Activated naive CD4-positive, alpha-beta T cell treated with anti-CD3 and anti-CD28 coated beads, Interleukin-2, amount 10 ng/mL, durations not matched to agents 7 days and 5 days (primary cell): ENCODE measurements at regions not wholly inside any gene's neighbourhood (a gene's known extent, or its start where the extent isn't known, plus 50 kb on each side); places are given as distances from the start of the nearest gene placed in this dataset.

Source experiments
- CTCF ChIA-PET: fragments of 350-600 bp; sonication (Branson Sonifier 250); formaldehyde crosslinking; loops from one replicate; lab custom pipeline; 2021; ENCODE audit warnings: antibody characterized with exemption; lab: Charles Lee
- DNase-seq: peaks from one replicate; pipeline ENCODE4 v3.0.0-alpha.2; 2020
- H3K27ac Mint-ChIP-seq: one replicate; pipeline ENCODE4 v1.8.0; 2021; ENCODE audit warnings: mild to moderate bottlenecking, moderate library complexity, mixed read lengths
- H3K27me3 Mint-ChIP-seq: one replicate; pipeline ENCODE4 v1.8.0; 2021; ENCODE audit warnings: mild to moderate bottlenecking, mixed read lengths
- H3K36me3 Mint-ChIP-seq: one replicate; pipeline ENCODE4 v1.8.0; 2021; ENCODE audit warnings: mixed read lengths
- H3K4me1 Mint-ChIP-seq: one replicate; pipeline ENCODE4 v1.8.0; 2021; ENCODE audit warnings: mixed read lengths
- H3K4me3 Mint-ChIP-seq: one replicate; pipeline ENCODE4 v1.8.0; 2021; ENCODE audit warnings: mild to moderate bottlenecking, moderate library complexity, mixed read lengths
- H3K9me3 Mint-ChIP-seq: one replicate; pipeline ENCODE4 v1.8.0; 2021; ENCODE audit warnings: mixed read lengths

DNA sequence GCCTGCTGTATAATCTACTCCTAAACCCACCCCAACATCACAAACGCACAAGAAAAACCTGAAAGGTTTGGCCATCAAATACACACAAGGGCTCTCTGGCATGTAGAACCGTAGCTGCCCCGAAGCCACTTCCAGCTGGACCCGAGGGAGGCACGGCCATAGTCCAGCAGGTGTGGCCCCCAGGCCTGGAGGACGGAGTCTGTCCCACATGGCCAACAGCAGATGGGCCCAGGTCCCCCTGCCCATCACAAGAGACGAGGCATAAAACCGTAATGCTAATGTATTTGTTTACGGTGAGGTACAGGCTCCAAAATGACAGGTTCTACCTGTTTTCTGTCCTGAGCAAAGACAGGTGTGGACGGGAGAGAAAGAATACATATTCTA lies 234.2 kb downstream of the SYK start:
- no peak for DNase-seq
- no peak overlapping the region for H3K27ac Mint-ChIP-seq
- no peaks in the 10 kb centered on the region for H3K9me3 Mint-ChIP-seq
- peaks cover 54% of the 10 kb centered on the region for H3K4me1 Mint-ChIP-seq
- CTCF ChIA-PET = interaction anchor here (0.7 to 5.1 kb wide), 7 partner anchors 8 to 398 kb away, joined by 3 to 60 read pairs (median 5); partner anchors contain the start of gene NFIL3
- no peaks in the 10 kb centered on the region for H3K36me3 Mint-ChIP-seq
- H3K27me3 Mint-ChIP-seq = peaks cover 63% of the 10 kb centered on the region
- no peak overlapping the region for H3K4me3 Mint-ChIP-seq

DNA sequence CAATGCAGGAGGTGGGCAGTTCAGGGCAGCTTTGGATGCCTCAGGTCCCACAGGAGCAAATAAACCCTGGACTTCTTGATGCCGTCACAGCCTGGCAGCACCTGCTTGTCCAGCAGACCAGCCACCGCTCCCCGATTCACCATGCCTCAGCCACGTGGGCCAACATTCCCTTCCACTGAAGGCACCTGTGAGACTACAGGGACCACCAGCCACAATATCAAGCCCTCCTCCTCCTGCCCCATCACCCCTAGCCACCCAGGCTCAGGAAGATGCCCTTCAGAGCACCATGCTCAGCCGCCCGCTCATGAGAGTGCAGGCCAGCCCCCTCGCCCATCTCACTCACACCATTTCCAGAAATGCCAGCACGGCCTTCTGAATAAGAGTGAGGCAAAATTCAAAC lies 234.7 kb downstream of the SYK start:
- Mint-ChIP-seq H3K4me1 (peaks cover 56% of the 10 kb centered on the region), H3K27ac (no peak overlapping the region), H3K36me3 (no peaks in the 10 kb centered on the region), H3K9me3 (no peaks in the 10 kb centered on the region), H3K27me3 (peaks cover 59% of the 10 kb centered on the region), H3K4me3 (no peak overlapping the region)
- no peak for DNase-seq
- CTCF ChIA-PET = interaction anchor here (0.7 to 5.1 kb wide), 18 partner anchors 8 to 397 kb away, joined by 3 to 60 read pairs (median 8); partner anchors contain the start of gene NFIL3

DNA sequence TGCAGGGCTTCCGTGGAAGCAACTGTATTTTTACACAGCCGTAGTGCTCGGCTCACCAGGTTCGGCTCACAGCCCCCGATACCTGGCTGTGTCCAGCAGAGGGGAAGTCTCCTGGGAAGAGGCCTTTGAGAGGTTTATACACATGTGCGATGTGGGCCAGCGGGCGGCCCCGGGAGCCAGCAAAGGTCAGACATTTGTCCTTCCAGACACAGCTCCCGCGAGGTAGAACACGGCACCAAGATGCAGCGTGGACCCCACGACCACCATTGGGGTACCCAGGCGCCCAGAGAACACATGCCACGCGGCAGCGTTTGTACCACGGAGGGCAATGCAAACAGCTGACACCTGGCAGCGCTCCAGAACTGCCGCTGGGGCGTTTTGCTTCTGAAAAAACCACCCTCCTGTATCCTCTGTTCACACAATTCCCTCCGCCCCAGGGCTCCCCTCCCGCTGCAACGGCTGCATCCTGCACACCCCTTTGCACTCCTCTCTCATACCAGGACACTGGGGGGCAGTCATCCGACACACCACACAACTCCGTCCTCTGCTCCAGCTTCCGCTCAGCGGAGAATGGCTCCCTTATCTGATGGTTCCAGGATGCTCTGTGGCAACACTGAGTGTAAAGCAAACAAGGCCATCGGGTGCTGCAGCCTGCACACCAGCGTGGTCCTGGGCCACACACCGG lies 235.3 kb downstream of the SYK start:
- H3K9me3 Mint-ChIP-seq = no peaks in the 10 kb centered on the region
- H3K4me3 Mint-ChIP-seq = no peak overlapping the region
- peak overlapping the region; percentile 44 for H3K27ac Mint-ChIP-seq
- CTCF ChIA-PET = interaction anchor here (0.6 to 2.4 kb wide), 29 partner anchors 10 to 690 kb away, joined by 3 to 45 read pairs (median 4); partner anchors contain the start of gene NFIL3
- H3K27me3 Mint-ChIP-seq = peaks cover 53% of the 10 kb centered on the region
- peak; percentile 86 for DNase-seq
- peaks cover 57% of the 10 kb centered on the region for H3K4me1 Mint-ChIP-seq
- no peaks in the 10 kb centered on the region for H3K36me3 Mint-ChIP-seq

DNA sequence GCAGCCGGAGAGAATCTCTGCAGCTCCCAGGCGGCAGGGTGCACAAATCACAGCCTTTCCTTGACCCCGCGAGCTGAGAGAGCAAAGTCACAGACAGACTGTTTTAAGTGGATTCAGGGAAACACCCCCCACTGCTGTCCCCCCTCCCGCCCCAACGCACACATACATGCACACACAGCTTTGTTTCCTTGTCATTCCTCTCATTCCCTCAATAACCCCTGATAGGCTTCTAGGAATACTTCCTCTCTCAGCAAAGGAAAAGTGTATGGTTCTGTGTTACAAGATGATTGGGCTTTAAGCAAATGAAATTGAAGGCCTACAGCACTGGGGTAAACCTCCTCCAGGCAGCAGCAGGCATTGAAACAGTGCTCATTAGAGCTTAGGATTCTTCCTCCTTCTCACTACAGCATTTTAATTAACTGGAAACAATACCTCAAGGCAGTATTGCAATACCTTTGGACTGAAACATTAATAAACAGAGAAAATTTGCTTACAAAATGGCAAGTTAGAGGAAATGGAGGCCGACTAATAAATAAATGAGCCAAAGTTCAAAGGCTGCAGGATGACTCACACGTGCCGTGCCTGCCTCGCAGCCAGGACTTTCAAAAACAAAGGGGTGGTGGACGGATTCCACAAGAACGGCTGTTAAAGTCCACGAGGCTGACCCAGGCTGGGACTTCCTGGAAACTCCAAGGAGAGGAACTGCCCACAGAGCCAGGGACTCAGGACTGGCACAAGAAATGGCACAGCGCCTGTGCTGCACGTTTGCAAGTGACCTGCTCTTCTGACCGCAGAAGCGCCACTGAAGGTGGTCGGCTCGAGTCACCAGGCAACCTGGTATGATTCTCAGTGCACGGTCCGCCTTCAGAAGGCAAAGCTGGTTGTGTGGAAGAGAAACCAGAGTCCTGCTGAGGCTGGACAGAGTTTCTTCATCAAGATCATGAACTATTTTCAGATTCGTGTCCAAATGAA lies 236.2 kb downstream of the SYK start:
- Mint-ChIP-seq H3K27ac (peak overlapping the region; percentile 44), H3K9me3 (no peaks in the 10 kb centered on the region), H3K27me3 (peaks cover 45% of the 10 kb centered on the region), H3K4me1 (peaks cover 59% of the 10 kb centered on the region), H3K4me3 (no peak overlapping the region), H3K36me3 (no peaks in the 10 kb centered on the region)
- DNase-seq = no peak
- CTCF ChIA-PET = interaction anchor here (0.6 to 2.4 kb wide), 30 partner anchors 9 to 689 kb away, joined by 3 to 45 read pairs (median 4); partner anchors contain the start of gene NFIL3

DNA sequence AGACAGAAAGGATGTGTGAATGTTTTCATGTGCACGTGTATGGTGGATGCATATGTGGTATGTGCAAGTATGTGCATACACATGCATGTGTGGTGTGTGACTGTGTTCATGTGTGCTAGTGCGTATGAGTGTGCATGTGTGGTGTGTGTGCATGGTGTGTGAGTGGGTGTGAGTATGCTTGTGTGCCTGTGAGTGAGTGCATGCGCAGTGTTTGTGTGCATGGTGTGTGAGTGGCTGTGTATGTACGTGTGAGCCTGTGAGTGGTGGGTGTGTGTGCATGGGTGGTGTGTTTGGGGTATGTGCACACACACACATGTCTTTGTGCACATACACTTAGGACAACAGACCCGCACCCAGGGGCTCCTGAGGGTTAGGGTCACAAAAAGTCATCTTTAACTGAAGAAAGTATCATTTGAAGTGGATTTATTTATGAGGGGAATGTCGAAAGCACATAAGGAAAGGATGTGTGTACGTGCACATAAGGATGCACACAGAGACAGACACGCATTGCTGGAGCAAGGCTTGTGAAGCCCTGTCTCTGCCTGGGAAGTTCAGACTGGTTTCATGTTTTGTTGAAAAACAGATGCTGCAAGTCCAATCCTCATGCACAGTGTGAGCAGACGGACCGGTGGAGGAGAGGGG lies 237.0 kb downstream of the SYK start:
- DNase-seq = no peak
- Mint-ChIP-seq H3K4me3 (no peak overlapping the region), H3K9me3 (no peaks in the 10 kb centered on the region), H3K27ac (no peak overlapping the region), H3K4me1 (peaks cover 62% of the 10 kb centered on the region), H3K27me3 (peaks cover 45% of the 10 kb centered on the region), H3K36me3 (no peaks in the 10 kb centered on the region)
- CTCF ChIA-PET = interaction anchor here (2.4 kb wide), 2 partner anchors 390 to 395 kb away, joined by 9 read pairs; no protein-coding TSS in a partner anchor

DNA sequence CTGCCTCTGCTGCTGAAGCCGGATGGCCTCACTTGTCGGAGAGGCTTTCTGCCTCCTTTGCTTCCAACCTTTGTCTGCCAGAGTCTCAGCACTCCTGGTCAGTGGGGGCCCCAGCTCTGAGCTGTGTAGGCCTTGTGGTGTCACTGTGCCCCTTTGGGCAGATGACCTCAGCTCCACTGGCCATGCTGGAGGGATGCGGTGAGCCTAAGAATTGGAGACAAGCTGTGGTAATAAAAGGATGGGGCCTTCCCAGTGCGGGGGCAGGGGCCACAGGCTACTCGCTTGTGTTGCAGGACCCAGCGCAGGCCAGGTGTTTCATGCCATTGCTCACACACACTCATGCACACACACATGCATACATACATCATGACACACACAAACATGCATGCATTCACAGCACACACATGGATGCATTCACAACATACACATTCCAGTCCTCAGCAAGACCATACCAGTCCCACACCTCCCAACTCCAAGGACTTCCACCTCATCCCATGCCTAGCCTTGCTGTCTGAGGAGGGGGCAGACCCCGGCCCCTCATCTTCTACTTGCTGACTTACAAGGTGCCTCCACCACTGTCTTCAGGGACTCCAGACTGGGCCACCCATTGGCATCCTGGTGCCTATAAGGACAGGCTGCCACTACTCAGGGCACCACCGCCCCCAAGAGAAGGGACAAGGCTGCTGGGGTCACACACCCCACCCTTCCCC lies 237.7 kb downstream of the SYK start:
- Mint-ChIP-seq H3K4me1 (peaks cover 62% of the 10 kb centered on the region), H3K27ac (no peak overlapping the region), H3K4me3 (no peak overlapping the region), H3K9me3 (no peaks in the 10 kb centered on the region), H3K36me3 (no peaks in the 10 kb centered on the region), H3K27me3 (peaks cover 48% of the 10 kb centered on the region)
- CTCF ChIA-PET = no interaction called here
- DNase-seq = no peak

DNA sequence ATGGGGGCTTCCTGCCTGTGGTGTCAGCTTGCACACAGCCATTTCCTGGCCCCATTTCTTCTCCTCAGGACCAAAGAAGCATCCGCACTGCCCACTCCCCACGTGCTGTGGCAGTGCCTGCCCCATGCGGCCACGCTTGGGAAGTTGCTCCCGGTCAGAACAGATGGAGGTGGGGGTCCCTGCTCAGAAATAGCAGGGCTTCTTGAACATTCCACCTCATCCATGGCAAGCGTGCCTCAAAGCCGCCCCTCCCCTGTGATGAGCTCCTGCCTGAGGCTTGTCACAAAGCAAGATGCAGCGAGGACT lies 238.2 kb downstream of the SYK start:
- Mint-ChIP-seq H3K9me3 (no peaks in the 10 kb centered on the region), H3K27me3 (peaks cover 53% of the 10 kb centered on the region), H3K36me3 (no peaks in the 10 kb centered on the region), H3K4me3 (no peak overlapping the region), H3K27ac (no peak overlapping the region), H3K4me1 (peaks cover 62% of the 10 kb centered on the region)
- CTCF ChIA-PET = no interaction called here
- DNase-seq = no peak

DNA sequence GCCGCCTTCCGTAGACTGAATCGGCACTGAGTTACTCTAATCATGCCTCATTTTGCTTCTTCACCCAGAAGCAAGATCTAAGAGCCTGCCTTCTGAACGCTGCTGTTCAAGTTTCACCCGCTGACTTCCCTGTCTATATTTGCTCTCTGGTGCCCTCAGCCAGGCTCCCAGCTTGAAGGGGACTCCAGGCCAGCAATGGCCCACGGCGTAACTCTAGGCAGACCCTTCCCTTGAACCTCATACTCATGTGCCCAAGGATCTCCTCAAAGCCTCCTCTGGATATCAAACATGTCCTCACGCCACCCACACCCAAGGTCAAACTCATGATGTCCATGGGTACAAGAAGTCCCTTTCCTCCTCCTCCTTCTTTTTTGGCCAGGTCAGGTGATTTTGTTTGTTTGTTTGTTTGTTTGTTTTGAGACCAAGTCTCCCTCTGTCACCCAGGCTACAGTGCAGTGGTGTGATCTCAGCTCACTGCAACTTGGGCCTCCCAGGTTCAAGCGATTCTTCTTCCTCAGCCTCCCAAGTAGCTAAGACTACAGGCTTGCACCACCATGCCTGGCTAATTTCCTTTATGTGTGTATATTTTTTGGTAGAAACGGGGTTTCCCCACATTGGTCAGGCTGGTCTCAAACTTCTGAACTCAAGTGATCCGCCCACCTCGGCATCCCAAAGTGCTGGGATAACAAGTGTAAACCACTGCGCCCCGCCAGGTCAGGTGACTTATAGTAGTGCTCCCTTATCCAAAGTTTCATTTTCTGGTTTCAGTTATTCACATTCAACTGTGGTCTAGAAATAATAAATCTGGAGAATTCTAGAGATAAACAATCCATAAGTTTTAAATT lies 239.0 kb downstream of the SYK start:
- Mint-ChIP-seq H3K9me3 (no peaks in the 10 kb centered on the region), H3K27ac (no peak overlapping the region), H3K36me3 (no peaks in the 10 kb centered on the region), H3K4me1 (peaks cover 58% of the 10 kb centered on the region), H3K27me3 (peaks cover 55% of the 10 kb centered on the region), H3K4me3 (no peak overlapping the region)
- CTCF ChIA-PET = no interaction called here
- no peak for DNase-seq

DNA sequence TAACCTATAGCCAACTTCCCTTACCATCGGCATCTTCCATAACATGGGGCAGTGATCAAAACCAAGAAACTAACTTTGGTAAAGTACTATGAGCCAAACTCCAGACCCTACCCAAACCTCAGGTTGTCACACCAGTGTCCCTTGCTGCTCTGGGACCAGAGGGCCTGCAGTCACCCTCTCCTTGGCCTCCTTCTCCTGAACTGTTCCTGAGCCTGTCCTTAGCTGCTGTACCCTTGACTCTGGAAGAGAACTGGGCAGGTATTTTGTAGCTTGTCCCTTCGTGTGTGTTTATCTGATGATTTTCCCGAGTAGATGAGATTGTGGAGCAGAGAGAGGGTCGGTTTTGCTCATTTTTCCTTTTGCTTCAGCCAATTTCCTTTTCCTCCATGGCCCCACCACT lies 240.4 kb downstream of the SYK start:
- H3K4me1 Mint-ChIP-seq = peaks cover 50% of the 10 kb centered on the region
- CTCF ChIA-PET = no interaction called here
- no peaks in the 10 kb centered on the region for H3K36me3 Mint-ChIP-seq
- no peaks in the 10 kb centered on the region for H3K9me3 Mint-ChIP-seq
- H3K27ac Mint-ChIP-seq = no peak overlapping the region
- H3K4me3 Mint-ChIP-seq = no peak overlapping the region
- DNase-seq = no peak
- H3K27me3 Mint-ChIP-seq = peaks cover 54% of the 10 kb centered on the region

DNA sequence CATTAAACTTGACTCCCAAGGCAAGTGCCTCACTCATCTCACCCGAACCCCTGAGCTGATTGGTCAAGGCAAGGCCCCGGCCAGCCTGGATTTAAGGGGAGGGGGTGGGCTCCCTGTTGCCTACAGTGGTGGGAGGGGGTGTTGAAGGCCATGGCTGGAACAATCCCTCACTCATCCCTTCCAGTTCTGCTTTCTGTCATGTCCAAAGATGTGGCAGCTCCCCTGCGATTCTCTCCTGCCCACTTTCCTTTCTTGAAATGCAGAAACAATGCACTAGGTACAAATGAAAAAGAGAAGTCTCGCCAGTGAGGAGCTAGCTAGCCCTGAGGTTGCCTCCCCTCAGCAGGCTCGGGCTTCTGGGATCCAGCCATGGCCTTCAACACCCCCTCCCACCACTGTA lies 240.9 kb downstream of the SYK start:
- no peak overlapping the region for H3K4me3 Mint-ChIP-seq
- no peak for DNase-seq
- H3K9me3 Mint-ChIP-seq = no peaks in the 10 kb centered on the region
- H3K36me3 Mint-ChIP-seq = no peaks in the 10 kb centered on the region
- H3K27me3 Mint-ChIP-seq = peaks cover 49% of the 10 kb centered on the region
- CTCF ChIA-PET = no interaction called here
- H3K27ac Mint-ChIP-seq = no peak overlapping the region
- peaks cover 50% of the 10 kb centered on the region for H3K4me1 Mint-ChIP-seq

DNA sequence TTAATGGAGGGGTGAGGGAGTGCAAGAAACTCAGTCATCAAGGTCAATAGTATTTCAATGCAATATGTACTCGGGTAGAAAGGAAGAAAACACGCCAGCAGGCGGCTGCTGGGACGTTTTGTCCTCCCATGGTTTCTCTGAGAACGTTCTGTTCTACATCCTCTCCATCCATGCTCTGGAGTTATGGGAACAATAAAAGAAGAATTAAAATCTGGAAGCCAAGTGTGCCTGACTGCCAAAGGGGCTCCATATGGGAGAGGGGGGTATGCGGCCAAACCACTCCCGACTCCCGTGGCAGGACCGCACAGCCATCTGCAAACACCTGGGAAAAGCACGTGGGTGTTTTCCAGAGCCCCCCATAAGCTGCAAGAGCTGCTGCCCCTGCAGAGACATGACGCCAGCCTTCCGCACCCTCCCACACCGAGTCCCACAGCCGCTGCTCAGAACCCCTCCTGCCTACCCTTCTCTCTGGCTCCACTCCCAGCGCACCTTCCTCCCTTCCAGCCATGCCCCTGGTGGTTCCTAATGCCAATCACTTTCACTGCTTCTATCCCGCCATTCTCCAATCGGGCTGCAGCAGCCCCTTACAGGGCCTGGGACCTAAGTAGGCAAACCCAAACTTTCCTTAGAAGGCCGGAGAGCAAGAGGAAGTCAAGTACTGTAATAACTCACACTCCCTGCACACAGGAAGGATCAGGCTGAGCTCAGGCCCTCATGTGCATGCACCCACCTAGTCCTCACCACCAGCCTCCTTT lies 241.6 kb downstream of the SYK start:
- Mint-ChIP-seq H3K36me3 (no peaks in the 10 kb centered on the region), H3K9me3 (no peaks in the 10 kb centered on the region), H3K27me3 (peaks cover 49% of the 10 kb centered on the region), H3K27ac (no peak overlapping the region), H3K4me1 (peaks cover 50% of the 10 kb centered on the region), H3K4me3 (no peak overlapping the region)
- DNase-seq = no peak
- CTCF ChIA-PET = interaction anchor here (1.6 kb wide), 1 partner anchor 8 kb away, joined by 5 read pairs; no protein-coding TSS in a partner anchor

DNA sequence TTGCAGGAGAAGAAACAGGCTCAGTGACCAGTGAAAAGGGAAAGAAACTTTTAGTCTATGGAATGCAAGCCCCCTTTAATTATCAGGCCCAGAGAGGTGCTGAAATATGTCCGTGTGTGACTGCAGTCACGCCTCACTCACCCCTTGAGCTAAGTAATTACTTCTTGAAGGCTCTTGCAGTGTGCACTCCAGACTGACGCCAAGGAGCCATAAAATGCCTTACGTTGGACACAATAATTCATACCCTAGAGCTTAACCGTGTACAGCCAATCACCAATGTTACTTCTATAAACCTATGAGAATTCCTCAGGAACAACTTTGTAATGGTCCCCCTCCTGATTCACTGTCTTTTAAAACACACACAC lies 242.2 kb downstream of the SYK start:
- H3K36me3 Mint-ChIP-seq = no peaks in the 10 kb centered on the region
- H3K27ac Mint-ChIP-seq = no peak overlapping the region
- no peak for DNase-seq
- CTCF ChIA-PET = interaction anchor here (1.6 kb wide), 1 partner anchor 8 kb away, joined by 5 read pairs; no protein-coding TSS in a partner anchor
- H3K27me3 Mint-ChIP-seq = peaks cover 45% of the 10 kb centered on the region
- peaks cover 50% of the 10 kb centered on the region for H3K4me1 Mint-ChIP-seq
- H3K9me3 Mint-ChIP-seq = no peaks in the 10 kb centered on the region
- no peak overlapping the region for H3K4me3 Mint-ChIP-seq
